SK-N-SH treated with all-trans-retinoic acid at 6 μM for 48 hours (cell line): ENCODE measurements at regions not wholly inside any gene's neighbourhood (a gene's known extent, or its start where the extent isn't known, plus 50 kb on each side); places are given as distances from the start of the nearest gene placed in this dataset.

Source experiments
- ARNTL ChIP-seq: fragments of 450-650 bp; formaldehyde crosslinking; IDR thresholded peaks from 2 replicates; pipeline ENCODE4 v1.5.0; 2020; ENCODE audit warnings: low read depth, mild to moderate bottlenecking, moderate library complexity, borderline replicate concordance
- CSDC2 ChIP-seq: fragments of 250-450 bp; sonication (Bioruptor Pico); IDR thresholded peaks from 2 replicates; pipeline ENCODE4 v1.5.0; 2020; ENCODE audit warnings: mild to moderate bottlenecking, moderate library complexity
- ESRRG ChIP-seq: fragments of 250-450 bp; sonication (Bioruptor Pico); IDR thresholded peaks from 2 replicates; pipeline ENCODE4 v1.6.1; 2021; ENCODE audit warnings: mild to moderate bottlenecking
- PPARA ChIP-seq: fragments of 250-450 bp; sonication (Bioruptor Pico); IDR thresholded peaks from 2 replicates; pipeline ENCODE4 v1.5.0; 2020; ENCODE audit warnings: mild to moderate bottlenecking, borderline replicate concordance
- RARB ChIP-seq: fragments of 250-450 bp; sonication (Bioruptor Pico); IDR thresholded peaks from 2 replicates; pipeline ENCODE4 v1.8.0; 2021; ENCODE audit warnings: mild to moderate bottlenecking, moderate library complexity
- TOX ChIP-seq: fragments of 250-450 bp; sonication (Bioruptor Pico); IDR thresholded peaks from 2 replicates; pipeline ENCODE4 v1.8.0; 2021; ENCODE audit warnings: mild to moderate bottlenecking, moderate library complexity, borderline replicate concordance
- ZFP30 ChIP-seq: fragments of 450-650 bp; formaldehyde crosslinking; IDR thresholded peaks from 2 replicates; pipeline ENCODE4 v1.5.0; 2022; ENCODE audit warnings: mild to moderate bottlenecking, moderate library complexity
- ZNF8 ChIP-seq: fragments of 450-650 bp; formaldehyde crosslinking; IDR thresholded peaks from 2 replicates; pipeline ENCODE4 v1.5.0; 2020; ENCODE audit warnings: mild to moderate bottlenecking, moderate library complexity
- TF ChIP-seq, protein P1 (sequence below): fragments of 250-450 bp; sonication (Bioruptor Pico); IDR thresholded peaks from 2 replicates; pipeline ENCODE4 v1.8.0; 2020; ENCODE audit warnings: mild to moderate bottlenecking, moderate library complexity, borderline replicate concordance

DNA sequence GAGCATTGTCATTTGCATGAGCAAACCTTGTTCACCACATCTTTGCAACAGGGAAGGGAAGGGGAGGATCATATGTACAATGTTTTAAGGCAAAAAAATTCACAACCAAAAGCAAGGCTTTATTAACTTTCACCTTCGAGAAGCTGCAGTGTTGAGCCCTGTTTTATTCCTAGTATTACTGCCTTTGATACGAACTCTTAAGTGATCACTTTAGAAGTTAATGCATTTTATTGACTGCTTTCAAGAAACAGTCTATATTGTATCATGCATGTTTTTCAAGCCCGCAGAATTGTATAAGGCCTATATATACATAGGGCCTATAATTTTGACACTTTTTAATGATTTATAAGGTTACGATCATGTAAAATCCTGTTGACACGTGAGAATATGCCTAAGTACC is 117.5 kb upstream of the VPREB1 start:
- TF ChIP-seq PPARA (no peak), RARB (CRISPR knock-in tag) (no peak), ARNTL (no peak), ZFP30 (CRISPR knock-in tag) (no peak), TOX (CRISPR knock-in tag) (no peak), ESRRG (CRISPR knock-in tag) (no peak), CSDC2 (no peak), ZNF8 (CRISPR knock-in tag) (no peak)
- TF ChIP-seq, protein P1, sequence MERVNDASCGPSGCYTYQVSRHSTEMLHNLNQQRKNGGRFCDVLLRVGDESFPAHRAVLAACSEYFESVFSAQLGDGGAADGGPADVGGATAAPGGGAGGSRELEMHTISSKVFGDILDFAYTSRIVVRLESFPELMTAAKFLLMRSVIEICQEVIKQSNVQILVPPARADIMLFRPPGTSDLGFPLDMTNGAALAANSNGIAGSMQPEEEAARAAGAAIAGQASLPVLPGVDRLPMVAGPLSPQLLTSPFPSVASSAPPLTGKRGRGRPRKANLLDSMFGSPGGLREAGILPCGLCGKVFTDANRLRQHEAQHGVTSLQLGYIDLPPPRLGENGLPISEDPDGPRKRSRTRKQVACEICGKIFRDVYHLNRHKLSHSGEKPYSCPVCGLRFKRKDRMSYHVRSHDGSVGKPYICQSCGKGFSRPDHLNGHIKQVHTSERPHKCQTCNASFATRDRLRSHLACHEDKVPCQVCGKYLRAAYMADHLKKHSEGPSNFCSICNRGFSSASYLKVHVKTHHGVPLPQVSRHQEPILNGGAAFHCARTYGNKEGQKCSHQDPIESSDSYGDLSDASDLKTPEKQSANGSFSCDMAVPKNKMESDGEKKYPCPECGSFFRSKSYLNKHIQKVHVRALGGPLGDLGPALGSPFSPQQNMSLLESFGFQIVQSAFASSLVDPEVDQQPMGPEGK: no peak
